Uterus (tissue), 2 donors: ENCODE measurements at regions not wholly inside any gene's neighbourhood (a gene's known extent, or its start where the extent isn't known, plus 50 kb on each side); places are given as distances from the start of the nearest gene placed in this dataset.

Experiments
- POLR2A ChIP-seq, 2 donors: fragments of 450-650 bp; IDR thresholded peaks; one replicate each; pipeline ENCODE4 v1.6.1; 2016; ENCODE audit warnings: antibody characterized with exemption in 2 of 2, mild to moderate bottlenecking in 1 of 2, moderate library complexity in 1 of 2
- TF ChIP-seq, protein P1 (sequence below), 4 experiments: fragments of 200-600 bp in 2 of 4; fragments of 450-650 bp in 2 of 4; sonication (generic) in 2 of 4; IDR thresholded peaks; one replicate each; pipeline ENCODE4 v1.5.1; 2016 to 2019; ENCODE audit warnings: antibody characterized with exemption in 4 of 4, mild to moderate bottlenecking in 2 of 4, moderate library complexity in 1 of 4

DNA sequence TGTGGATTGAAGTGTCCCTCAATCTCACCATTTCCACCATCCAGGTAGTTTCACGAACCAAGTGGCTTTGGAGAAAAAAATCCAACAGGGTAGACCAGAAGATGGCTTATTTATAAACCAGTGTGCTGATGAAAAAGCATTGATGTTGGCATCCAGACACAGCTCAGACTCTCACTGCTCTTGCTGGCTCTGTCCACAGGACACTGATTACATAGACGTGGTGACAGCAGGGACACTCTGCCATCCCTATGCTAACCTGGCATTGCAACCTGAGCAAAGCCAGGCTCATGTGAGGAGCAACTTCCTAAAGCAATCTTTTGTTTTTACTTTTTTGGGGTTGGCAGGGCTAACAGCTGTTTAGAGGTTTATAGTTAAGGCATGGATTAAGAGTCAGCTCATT, 130.6 kb upstream of the SVIL start:
- no peak for TF ChIP-seq POLR2A (IDR thresholded peaks at IDR 0.05)
- TF ChIP-seq, protein P1, sequence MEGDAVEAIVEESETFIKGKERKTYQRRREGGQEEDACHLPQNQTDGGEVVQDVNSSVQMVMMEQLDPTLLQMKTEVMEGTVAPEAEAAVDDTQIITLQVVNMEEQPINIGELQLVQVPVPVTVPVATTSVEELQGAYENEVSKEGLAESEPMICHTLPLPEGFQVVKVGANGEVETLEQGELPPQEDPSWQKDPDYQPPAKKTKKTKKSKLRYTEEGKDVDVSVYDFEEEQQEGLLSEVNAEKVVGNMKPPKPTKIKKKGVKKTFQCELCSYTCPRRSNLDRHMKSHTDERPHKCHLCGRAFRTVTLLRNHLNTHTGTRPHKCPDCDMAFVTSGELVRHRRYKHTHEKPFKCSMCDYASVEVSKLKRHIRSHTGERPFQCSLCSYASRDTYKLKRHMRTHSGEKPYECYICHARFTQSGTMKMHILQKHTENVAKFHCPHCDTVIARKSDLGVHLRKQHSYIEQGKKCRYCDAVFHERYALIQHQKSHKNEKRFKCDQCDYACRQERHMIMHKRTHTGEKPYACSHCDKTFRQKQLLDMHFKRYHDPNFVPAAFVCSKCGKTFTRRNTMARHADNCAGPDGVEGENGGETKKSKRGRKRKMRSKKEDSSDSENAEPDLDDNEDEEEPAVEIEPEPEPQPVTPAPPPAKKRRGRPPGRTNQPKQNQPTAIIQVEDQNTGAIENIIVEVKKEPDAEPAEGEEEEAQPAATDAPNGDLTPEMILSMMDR (IDR thresholded peaks at IDR 0.05) = no peak
